ENCODE measurements at regions not wholly inside any gene's neighbourhood (a gene's known extent, or its start where the extent isn't known, plus 50 kb on each side); places are given as distances from the start of the nearest gene placed in this dataset.

DNA sequence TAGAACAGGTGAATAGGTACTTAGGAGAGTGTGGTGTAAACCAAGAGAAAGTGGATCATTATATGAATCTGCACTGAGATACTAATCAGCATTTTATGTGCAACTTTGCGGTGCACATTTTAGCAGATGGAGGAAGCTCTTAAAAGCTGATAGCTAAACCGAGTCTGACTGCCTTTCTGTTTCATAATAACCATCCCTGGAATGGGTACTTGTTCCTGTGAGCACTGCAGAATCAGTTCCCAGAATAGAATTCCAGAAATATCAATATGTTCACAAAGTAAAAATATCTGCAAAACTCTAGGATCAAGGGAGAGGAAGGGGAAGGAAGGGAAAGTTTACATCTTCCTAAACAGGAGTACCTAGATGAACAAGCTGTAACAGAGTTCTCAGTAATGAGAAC, 432.2 kb upstream of the HNRNPA3 start:
- Histone ChIP-seq H3K4me3 (ENCODE audit: low read depth, low read length) (no peak overlapping the region), H3K27me3 (ENCODE audit: control insufficient read depth, insufficient read depth, low read length) (no peaks in the 10 kb centered on the region), H3K36me3 (ENCODE audit: control insufficient read depth, insufficient read depth, low read length) (no peaks in the 10 kb centered on the region)
- no peak for TF ChIP-seq CTCF (IDR thresholded peaks at IDR 0.05; ENCODE audit: insufficient read depth, low read length, poor library complexity, severe bottlenecking)
- DNase-seq (ENCODE audit: low read depth), result no peak

DNA sequence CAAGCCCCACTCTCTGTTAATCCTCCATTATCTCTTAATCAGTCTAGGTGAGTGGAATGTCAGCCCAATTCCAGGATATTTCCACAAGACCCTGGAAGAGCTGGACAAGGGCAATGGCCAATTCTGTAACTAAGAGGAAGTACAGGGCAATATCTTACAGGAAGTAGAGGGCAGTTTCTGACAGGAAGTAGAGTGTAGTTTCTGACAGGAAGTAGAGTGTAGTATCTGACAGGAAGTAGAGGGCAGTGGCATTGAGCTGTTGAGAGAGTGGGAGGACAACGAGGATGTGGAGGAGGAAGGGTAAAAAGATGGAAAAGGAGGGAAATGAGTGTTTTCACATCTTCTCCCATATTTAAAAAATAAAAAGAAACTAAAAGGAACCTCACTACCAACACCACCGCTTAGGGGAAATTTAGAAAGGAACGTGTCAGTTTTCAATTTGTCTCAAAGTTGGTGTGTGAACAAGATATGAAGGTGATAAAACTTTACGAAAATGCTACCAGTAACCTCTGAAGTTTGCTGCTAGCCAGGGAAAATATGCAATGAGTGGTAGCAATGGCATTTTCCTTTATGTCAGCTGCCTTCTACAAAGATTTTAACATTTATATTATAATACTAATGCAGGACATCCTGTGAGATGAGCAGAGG, 430.9 kb upstream of the HNRNPA3 start:
- no peaks in the 10 kb centered on the region for H3K36me3 ChIP-seq (ENCODE audit: control insufficient read depth, insufficient read depth, low read length)
- no peak for TF ChIP-seq CTCF (IDR thresholded peaks at IDR 0.05; ENCODE audit: insufficient read depth, low read length, poor library complexity, severe bottlenecking)
- no peak for DNase-seq (ENCODE audit: low read depth)
- H3K27me3 ChIP-seq (ENCODE audit: control insufficient read depth, insufficient read depth, low read length), result no peaks in the 10 kb centered on the region
- H3K4me3 ChIP-seq (ENCODE audit: low read depth, low read length), result no peak overlapping the region

- TF ChIP-seq CTCF (IDR thresholded peaks at IDR 0.05; ENCODE audit: insufficient read depth, low read length, poor library complexity, severe bottlenecking), result no peak
- H3K27me3 ChIP-seq (ENCODE audit: control insufficient read depth, insufficient read depth, low read length), result no peaks in the 10 kb centered on the region
These were observed 427.9 kb upstream of the HNRNPA3 start for GRCh38 chr2:176784633-176785200.

GRCh38 chr2:176789751-176790150, 422.8 kb upstream of the HNRNPA3 start:
- no peak for TF ChIP-seq CTCF (IDR thresholded peaks at IDR 0.05; ENCODE audit: insufficient read depth, low read length, poor library complexity, severe bottlenecking)
- no peak overlapping the region for H3K4me3 ChIP-seq (ENCODE audit: low read depth, low read length)
- no peaks in the 10 kb centered on the region for H3K27me3 ChIP-seq (ENCODE audit: control insufficient read depth, insufficient read depth, low read length)
- no peaks in the 10 kb centered on the region for H3K36me3 ChIP-seq (ENCODE audit: control insufficient read depth, insufficient read depth, low read length)
- DNase-seq (ENCODE audit: low read depth), result no peak

More at GRCh38 chr2:176784633-176785200, 427.9 kb upstream of the HNRNPA3 start:
- H3K4me3 ChIP-seq (ENCODE audit: low read depth, low read length), result no peak overlapping the region
- DNase-seq (ENCODE audit: low read depth), result no peak
- H3K36me3 ChIP-seq (ENCODE audit: control insufficient read depth, insufficient read depth, low read length), result no peaks in the 10 kb centered on the region

- DNase-seq (ENCODE audit: low read depth), result no peak
- Histone ChIP-seq H3K36me3 (ENCODE audit: control insufficient read depth, insufficient read depth, low read length) (no peaks in the 10 kb centered on the region), H3K27me3 (ENCODE audit: control insufficient read depth, insufficient read depth, low read length) (no peaks in the 10 kb centered on the region), H3K4me3 (ENCODE audit: low read depth, low read length) (no peak overlapping the region)
- no peak for TF ChIP-seq CTCF (IDR thresholded peaks at IDR 0.05; ENCODE audit: insufficient read depth, low read length, poor library complexity, severe bottlenecking)
These were observed 422.1 kb upstream of the HNRNPA3 start for GRCh38 chr2:176790468-176790867.

DNA sequence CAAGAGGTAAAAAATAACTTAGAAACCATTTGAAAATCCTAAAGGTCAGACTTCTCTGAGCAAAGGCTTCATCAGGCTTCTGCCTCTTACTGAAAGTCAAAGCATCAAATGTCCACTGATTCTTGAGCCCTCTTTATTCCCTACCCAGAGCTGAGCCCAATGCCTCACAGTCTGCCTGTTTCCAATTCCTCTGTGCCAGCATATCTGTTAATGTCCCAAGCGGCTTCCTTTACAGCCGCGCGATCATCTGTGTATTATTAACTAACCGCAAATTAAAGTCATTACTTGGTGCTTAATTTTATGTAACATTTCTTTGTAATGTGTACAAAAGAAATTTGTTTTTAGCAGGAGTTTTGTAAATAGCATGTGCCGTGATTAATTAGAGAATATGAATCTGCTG, 418.8 kb upstream of the HNRNPA3 start:
- Histone ChIP-seq H3K4me3 (ENCODE audit: low read depth, low read length) (no peak overlapping the region), H3K27me3 (ENCODE audit: control insufficient read depth, insufficient read depth, low read length) (no peaks in the 10 kb centered on the region), H3K36me3 (ENCODE audit: control insufficient read depth, insufficient read depth, low read length) (no peaks in the 10 kb centered on the region)
- no peak for DNase-seq (ENCODE audit: low read depth)
- no peak for TF ChIP-seq CTCF (IDR thresholded peaks at IDR 0.05; ENCODE audit: insufficient read depth, low read length, poor library complexity, severe bottlenecking)
